ENCODE measurements at regions not wholly inside any gene's neighbourhood (a gene's known extent, or its start where the extent isn't known, plus 50 kb on each side); places are given as distances from the start of the nearest gene placed in this dataset.
"Not testable (repeated sequence)": the region's sequence is repeated elsewhere in the genome, so short reads cannot be mapped to it uniquely, and the experiment has no call there.

GRCh38 chr3:150270883-150271590 lies 137.1 kb upstream of the TSC22D2 start:
- TF ChIP-seq CTCF (IDR thresholded peaks at IDR 0.05; ENCODE audit: insufficient read depth, low read depth, low read length, missing control alignments) = no peak
- H3K4me3 ChIP-seq (ENCODE audit: low read depth, low read length) = no peak overlapping the region
- no peak for DNase-seq (ENCODE audit: low read depth)

GRCh38 chr3:150270444-150270843 lies 137.7 kb upstream of the TSC22D2 start:
- H3K4me3 ChIP-seq (ENCODE audit: low read depth, low read length); DNase-seq (ENCODE audit: low read depth): not testable (repeated sequence)

GRCh38 chr3:150269526-150269925 lies 138.6 kb upstream of the TSC22D2 start:
- TF ChIP-seq CTCF (IDR thresholded peaks at IDR 0.05; ENCODE audit: insufficient read depth, low read depth, low read length, missing control alignments) = no peak
- no peak for DNase-seq (ENCODE audit: low read depth)
- H3K4me3 ChIP-seq (ENCODE audit: low read depth, low read length) = no peak overlapping the region

GRCh38 chr3:150268426-150269391 lies 139.4 kb upstream of the TSC22D2 start:
- DNase-seq (ENCODE audit: low read depth) = no peak
- no peak overlapping the region for H3K4me3 ChIP-seq (ENCODE audit: low read depth, low read length)
- TF ChIP-seq CTCF (IDR thresholded peaks at IDR 0.05; ENCODE audit: insufficient read depth, low read depth, low read length, missing control alignments) = no peak

DNA sequence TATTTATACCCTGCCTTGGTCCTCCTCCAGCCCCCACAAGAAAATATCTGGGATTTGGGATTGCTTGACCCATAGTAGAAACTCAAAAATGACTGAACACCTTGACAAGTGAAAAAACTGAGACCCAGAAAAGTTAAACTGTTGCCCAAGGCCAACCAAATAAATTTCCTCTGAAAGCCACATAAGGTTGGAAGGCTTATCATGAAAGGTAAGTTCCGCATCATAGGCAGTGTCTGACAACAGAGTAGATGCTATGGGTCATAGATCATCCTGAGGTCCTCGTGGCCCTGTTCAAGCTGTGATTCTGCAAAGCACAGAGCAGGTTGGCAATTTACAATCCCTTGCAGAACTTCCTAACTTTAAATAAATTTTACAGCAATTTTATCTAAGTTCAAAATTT lies 140.8 kb upstream of the TSC22D2 start:
- DNase-seq (ENCODE audit: low read depth) = no peak
- no peak for TF ChIP-seq CTCF (IDR thresholded peaks at IDR 0.05; ENCODE audit: insufficient read depth, low read depth, low read length, missing control alignments)

DNA sequence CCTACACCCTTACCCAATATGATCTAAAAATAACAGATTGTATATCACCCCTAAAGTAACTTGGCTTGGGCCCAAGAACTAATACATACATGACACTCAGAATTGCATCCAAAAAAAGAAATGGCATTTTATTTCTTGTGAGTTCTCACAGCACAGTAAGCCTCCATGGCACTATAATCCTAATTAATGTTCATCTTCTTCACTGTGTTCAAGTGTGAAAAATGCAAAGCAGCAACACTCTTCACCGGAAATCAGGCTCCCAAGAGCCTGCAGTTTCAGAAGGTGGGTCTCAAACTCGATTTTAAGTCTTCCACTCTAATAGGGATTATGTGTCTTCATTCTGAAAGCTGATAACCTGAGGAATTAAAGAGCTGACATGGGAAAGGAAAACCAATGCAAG lies 142.8 kb upstream of the TSC22D2 start:
- TF ChIP-seq CTCF (IDR thresholded peaks at IDR 0.05; ENCODE audit: insufficient read depth, low read depth, low read length, missing control alignments) = no peak
- DNase-seq (ENCODE audit: low read depth) = no peak
- no peak overlapping the region for H3K4me3 ChIP-seq (ENCODE audit: low read depth, low read length)

More for the DNA sequence above, 140.8 kb upstream of the TSC22D2 start:
- H3K4me3 ChIP-seq (ENCODE audit: low read depth, low read length) = no peak overlapping the region

GRCh38 chr3:150264561-150265279 lies 143.4 kb upstream of the TSC22D2 start:
- DNase-seq (ENCODE audit: low read depth) = no peak
- no peak for TF ChIP-seq CTCF (IDR thresholded peaks at IDR 0.05; ENCODE audit: insufficient read depth, low read depth, low read length, missing control alignments)
- H3K4me3 ChIP-seq (ENCODE audit: low read depth, low read length) = no peak overlapping the region

All from GM12865 (cell line).